ENCODE measurements at regions not wholly inside any gene's neighbourhood (a gene's known extent, or its start where the extent isn't known, plus 50 kb on each side); places are given as distances from the start of the nearest gene placed in this dataset.

- TF ChIP-seq EZH2 (IDR thresholded peaks at IDR 0.05) (no peak), POLR2AphosphoS5 (IDR thresholded peaks at IDR 0.05; ENCODE audit: borderline replicate concordance, low read depth, low read length) (no peak), FOXP2 (optimal IDR thresholded peaks at IDR 0.05; ENCODE audit: control extremely low read depth, extremely low read length, insufficient read depth) (no peak)
Observed at GRCh38 chr1:73327180-73327793, 870.7 kb downstream of the LRRIQ3 start.
